HepG2 (cell line): ENCODE measurements at regions not wholly inside any gene's neighbourhood (a gene's known extent, or its start where the extent isn't known, plus 50 kb on each side); places are given as distances from the start of the nearest gene placed in this dataset.

Experiments
- ATAC-seq: fragments of 200-7000 bp; cut with Tn5 transposase; 3 replicates; pipeline ENCODE4 v1.9.1; 2020; ENCODE audit warnings: mild to moderate bottlenecking, moderate library complexity
- BruUV-seq: library from RNA; stranded (reverse); fragments of 400-500 nt; replicated peaks from 2 replicates; lab custom pipeline; 2021; lab: Mats Ljungman, UMichigan
- CTCF ChIA-PET: fragments of 300-600 bp; formaldehyde crosslinking; extraction: SDS; loops from one replicate; lab custom pipeline; 2021; ENCODE audit warnings: low total read pairs, inconsistent platforms, low intra/inter-chr PET ratio; lab: Yijun Ruan, JAX
- POLR2A ChIA-PET: fragments of 350-600 bp; sonication (Branson Sonifier 250); formaldehyde crosslinking; loops from one replicate; lab custom pipeline; 2020; ENCODE audit warnings: antibody characterized with exemption, inconsistent platforms; lab: Yijun Ruan, JAX
- DNase-seq: peaks from one replicate; pipeline ENCODE4 v3.0.0-alpha.2; 2015; ENCODE audit warnings: low spot score
- FAIRE-seq: peaks from 3 replicates; lab custom pipeline; 2011; peaks lifted over from hg19 to GRCh38; lab: Jason Lieb, UNC
- H2AFZ ChIP-seq: one replicate; pipeline ENCODE4 v1.6.1; 2011; ENCODE audit warnings: low read length, inconsistent platforms
- H3K27ac ChIP-seq: fragments of 300-600 bp; 3 replicates; pipeline ENCODE4 v1.8.0; 2011; ENCODE audit warnings: mixed run types, mild to moderate bottlenecking, mixed read lengths, low read length, inconsistent platforms; ENCODE audit not compliant: insufficient read depth; ENCODE audit errors: extremely low read length
- H3K27me3 ChIP-seq, 2 experiments: fragments of 200-600 bp in 1 of 2; 2 replicates in 1 of 2; 3 replicates in 1 of 2; pipeline versions ENCODE4 v1.6.0 to v1.8.0; 2011; ENCODE audit warnings: low read length in 2 of 2, mild to moderate bottlenecking in 2 of 2, moderate library complexity in 2 of 2, inconsistent platforms in 1 of 2; ENCODE audit not compliant: insufficient read depth in 2 of 2, control insufficient read depth in 1 of 2
- H3K36me3 ChIP-seq, 2 experiments: fragments of 200-600 bp in 1 of 2; replicated peaks in 1 of 2; 2 replicates in 1 of 2; 3 replicates in 1 of 2; pipeline versions ENCODE4 v1.5.1 to v1.8.0; 2011; ENCODE audit warnings: low read length in 2 of 2, inconsistent platforms in 1 of 2; ENCODE audit not compliant: insufficient read depth in 2 of 2, control insufficient read depth in 1 of 2
- H3K4me1 ChIP-seq: 2 replicates; pipeline ENCODE4 v1.5.1; 2012; ENCODE audit warnings: low read length, inconsistent platforms; ENCODE audit not compliant: insufficient read depth
- H3K4me2 ChIP-seq: 2 replicates; pipeline ENCODE4 v1.6.0; 2011; ENCODE audit warnings: low read depth, low read length, inconsistent platforms
- H3K4me3 ChIP-seq, 3 experiments: fragments of 200-600 bp in 1 of 3; sonication (generic), shearing (Covaris generic) in 1 of 3; replicated peaks in 1 of 3; 2 replicates each; pipeline ENCODE4 v1.5.1; 2011 to 2016; ENCODE audit warnings: low read length in 3 of 3, inconsistent platforms in 2 of 3, low read depth in 2 of 3, mild to moderate bottlenecking in 2 of 3, control low read depth in 1 of 3, mixed read lengths in 1 of 3; ENCODE audit not compliant: insufficient read depth in 1 of 3
- H3K79me2 ChIP-seq: one replicate; pipeline ENCODE4 v1.6.1; 2011; ENCODE audit warnings: low read length, inconsistent platforms; ENCODE audit not compliant: insufficient read depth
- H3K9ac ChIP-seq: 2 replicates; pipeline ENCODE4 v1.6.0; 2011; ENCODE audit warnings: mild to moderate bottlenecking, low read depth, low read length, inconsistent platforms; ENCODE audit not compliant: insufficient read depth
- H3K9me3 ChIP-seq: 2 replicates; pipeline ENCODE4 v1.5.1; 2012; ENCODE audit warnings: mild to moderate bottlenecking, low read length
- H4K20me1 ChIP-seq: 2 replicates; pipeline ENCODE4 v1.6.0; 2011; ENCODE audit warnings: inconsistent platforms, mild to moderate bottlenecking, low read length, moderate library complexity; ENCODE audit not compliant: insufficient read depth
- DMAP1 ChIP-seq: IDR thresholded peaks from 2 replicates; pipeline ENCODE4 v1.6.1; 2016
- TAF1 ChIP-seq: sonication (generic); formaldehyde crosslinking; IDR thresholded peaks from 2 replicates; pipeline ENCODE4 v1.4.0; 2020; ENCODE audit warnings: missing genetic modification reagents
- ZNF615 ChIP-seq: sonication (generic); formaldehyde crosslinking; IDR thresholded peaks from 2 replicates; pipeline ENCODE4 v1.5.0; 2020; ENCODE audit warnings: mild to moderate bottlenecking, missing genetic modification reagents, borderline replicate concordance
- ZNF850 ChIP-seq: sonication (generic); formaldehyde crosslinking; conservative IDR thresholded peaks from 2 replicates; pipeline ENCODE4 v1.9.0; 2021; ENCODE audit warnings: mild to moderate bottlenecking, missing genetic modification reagents
- WGBS: methylation state at CpG from one replicate; pipeline ENCODE4 v1.1.6; 2017; ENCODE audit warnings: low lambda C conversion rate; 5-methylcytosine and 5-hydroxymethylcytosine counted together
- in situ Hi-C: cut with HindIII; loops from 2 replicates; pipeline ENCODE4 v1.10.0; 2017; ENCODE audit warnings: low pct_unique_long_range_greater_than_20kb; ENCODE audit not compliant: extremely low pct_ligation_motif_present
- intact Hi-C: fragments of 100-400 bp; cut with micrococcal nuclease; formaldehyde crosslinking; loops from one replicate; pipeline ENCODE4 v1.10.0; 2022; ENCODE audit not compliant: unreplicated experiment
- TF ChIP-seq, protein P1 (sequence below): sonication (generic); formaldehyde crosslinking; IDR thresholded peaks from 2 replicates; pipeline ENCODE4 v1.8.1; 2023; ENCODE audit warnings: mild to moderate bottlenecking, missing genetic modification reagents
- TF ChIP-seq, protein P2 (sequence below): sonication (generic); formaldehyde crosslinking; IDR thresholded peaks from 2 replicates; pipeline ENCODE4 v1.8.0; 2023; ENCODE audit warnings: mild to moderate bottlenecking, missing genetic modification reagents
- TF ChIP-seq, protein P3 (sequence below): sonication (generic); formaldehyde crosslinking; IDR thresholded peaks from 2 replicates; pipeline ENCODE4 v1.9.0; 2022; ENCODE audit warnings: low read depth, missing genetic modification reagents
- TF ChIP-seq, protein P4 (sequence below): sonication (generic); formaldehyde crosslinking; IDR thresholded peaks from 2 replicates; pipeline ENCODE4 v1.8.1; 2023; ENCODE audit warnings: mild to moderate bottlenecking, inconsistent platforms, moderate library complexity, missing genetic modification reagents, borderline replicate concordance
- TF ChIP-seq, protein P5 (sequence below): sonication (generic); formaldehyde crosslinking; IDR thresholded peaks from 2 replicates; pipeline ENCODE4 v1.4.0; 2020; ENCODE audit warnings: mild to moderate bottlenecking, low read depth, missing genetic modification reagents

DNA sequence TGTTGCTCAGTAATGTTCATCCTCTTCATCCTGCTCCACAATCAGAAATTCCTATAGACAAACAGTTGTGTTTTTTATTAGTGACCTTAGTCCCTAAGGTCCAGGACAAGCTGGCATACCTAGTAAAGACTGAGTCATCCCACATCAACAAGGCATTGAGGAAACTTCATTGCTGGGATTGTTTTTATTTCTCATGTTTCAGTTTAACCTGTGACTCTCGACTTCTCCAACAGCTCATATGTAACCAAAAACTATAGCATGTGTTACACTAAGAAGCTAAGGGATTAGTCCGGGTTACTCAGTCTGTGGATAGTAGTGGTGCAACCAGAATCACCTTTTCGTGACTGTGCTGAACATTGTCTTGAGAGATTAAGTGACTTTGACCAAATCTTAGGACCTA, 292.1 kb downstream of the RDH14 start:
- Histone ChIP-seq H3K79me2 (no peaks in the 10 kb centered on the region), H4K20me1 (no peaks in the 10 kb centered on the region), H3K4me1 (no peaks in the 10 kb centered on the region), H3K36me3 (no peaks in the 10 kb centered on the region), H3K9me3 (no peaks in the 10 kb centered on the region), H2AFZ (no peak overlapping the region), H3K27ac (no peak overlapping the region), H3K9ac (no peak overlapping the region), H3K27me3 (no peaks in the 10 kb centered on the region), H3K4me3 (no peak overlapping the region), H3K4me2 (no peak overlapping the region)
- ChIA-PET CTCF (no interaction called here), POLR2A (no interaction called here)
- FAIRE-seq (no peak), DNase-seq (no peak), ATAC-seq (no peak)
- WGBS: 1% methylated on average over 3 of the region's 3 CpGs
- no TSS peak for BruUV-seq
- TF ChIP-seq, protein P1, sequence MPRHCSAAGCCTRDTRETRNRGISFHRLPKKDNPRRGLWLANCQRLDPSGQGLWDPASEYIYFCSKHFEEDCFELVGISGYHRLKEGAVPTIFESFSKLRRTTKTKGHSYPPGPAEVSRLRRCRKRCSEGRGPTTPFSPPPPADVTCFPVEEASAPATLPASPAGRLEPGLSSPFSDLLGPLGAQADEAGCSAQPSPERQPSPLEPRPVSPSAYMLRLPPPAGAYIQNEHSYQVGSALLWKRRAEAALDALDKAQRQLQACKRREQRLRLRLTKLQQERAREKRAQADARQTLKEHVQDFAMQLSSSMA: no peak
- TF ChIP-seq, protein P2, sequence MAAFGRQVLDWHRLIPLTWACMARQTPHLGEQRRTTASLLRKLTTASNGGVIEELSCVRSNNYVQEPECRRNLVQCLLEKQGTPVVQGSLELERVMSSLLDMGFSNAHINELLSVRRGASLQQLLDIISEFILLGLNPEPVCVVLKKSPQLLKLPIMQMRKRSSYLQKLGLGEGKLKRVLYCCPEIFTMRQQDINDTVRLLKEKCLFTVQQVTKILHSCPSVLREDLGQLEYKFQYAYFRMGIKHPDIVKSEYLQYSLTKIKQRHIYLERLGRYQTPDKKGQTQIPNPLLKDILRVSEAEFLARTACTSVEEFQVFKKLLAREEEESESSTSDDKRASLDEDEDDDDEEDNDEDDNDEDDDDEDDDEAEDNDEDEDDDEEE: no peak
- TF ChIP-seq ZNF850 (CRISPR knock-in tag) (no peak), ZNF615 (CRISPR knock-in tag) (no peak), TAF1 (no peak), DMAP1 (no peak)
- TF ChIP-seq, protein P3, sequence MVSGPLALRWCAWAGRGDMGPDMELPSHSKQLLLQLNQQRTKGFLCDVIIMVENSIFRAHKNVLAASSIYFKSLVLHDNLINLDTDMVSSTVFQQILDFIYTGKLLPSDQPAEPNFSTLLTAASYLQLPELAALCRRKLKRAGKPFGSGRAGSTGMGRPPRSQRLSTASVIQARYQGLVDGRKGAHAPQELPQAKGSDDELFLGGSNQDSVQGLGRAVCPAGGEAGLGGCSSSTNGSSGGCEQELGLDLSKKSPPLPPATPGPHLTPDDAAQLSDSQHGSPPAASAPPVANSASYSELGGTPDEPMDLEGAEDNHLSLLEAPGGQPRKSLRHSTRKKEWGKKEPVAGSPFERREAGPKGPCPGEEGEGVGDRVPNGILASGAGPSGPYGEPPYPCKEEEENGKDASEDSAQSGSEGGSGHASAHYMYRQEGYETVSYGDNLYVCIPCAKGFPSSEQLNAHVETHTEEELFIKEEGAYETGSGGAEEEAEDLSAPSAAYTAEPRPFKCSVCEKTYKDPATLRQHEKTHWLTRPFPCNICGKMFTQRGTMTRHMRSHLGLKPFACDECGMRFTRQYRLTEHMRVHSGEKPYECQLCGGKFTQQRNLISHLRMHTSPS: no peak
- TF ChIP-seq, protein P4, sequence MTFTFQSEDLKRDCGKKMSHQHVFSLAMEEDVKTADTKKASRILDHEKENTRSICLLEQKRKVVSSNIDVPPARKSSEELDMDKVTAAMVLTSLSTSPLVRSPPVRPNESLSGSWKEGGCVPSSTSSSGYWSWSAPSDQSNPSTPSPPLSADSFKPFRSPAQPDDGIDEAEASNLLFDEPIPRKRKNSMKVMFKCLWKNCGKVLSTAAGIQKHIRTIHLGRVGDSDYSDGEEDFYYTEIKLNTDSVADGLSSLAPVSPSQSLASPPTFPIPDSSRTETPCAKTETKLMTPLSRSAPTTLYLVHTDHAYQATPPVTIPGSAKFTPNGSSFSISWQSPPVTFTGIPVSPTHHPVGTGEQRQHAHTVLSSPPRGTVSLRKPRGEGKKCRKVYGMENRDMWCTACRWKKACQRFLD (CRISPR knock-in tag): no peak
- TF ChIP-seq, protein P5, sequence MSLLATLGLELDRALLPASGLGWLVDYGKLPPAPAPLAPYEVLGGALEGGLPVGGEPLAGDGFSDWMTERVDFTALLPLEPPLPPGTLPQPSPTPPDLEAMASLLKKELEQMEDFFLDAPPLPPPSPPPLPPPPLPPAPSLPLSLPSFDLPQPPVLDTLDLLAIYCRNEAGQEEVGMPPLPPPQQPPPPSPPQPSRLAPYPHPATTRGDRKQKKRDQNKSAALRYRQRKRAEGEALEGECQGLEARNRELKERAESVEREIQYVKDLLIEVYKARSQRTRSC (CRISPR knock-in tag): no peak
- in situ Hi-C loops: no loop called here
- intact Hi-C loops: no loop called here
